ENCODE measurements at regions not wholly inside any gene's neighbourhood (a gene's known extent, or its start where the extent isn't known, plus 50 kb on each side); places are given as distances from the start of the nearest gene placed in this dataset.

DNA sequence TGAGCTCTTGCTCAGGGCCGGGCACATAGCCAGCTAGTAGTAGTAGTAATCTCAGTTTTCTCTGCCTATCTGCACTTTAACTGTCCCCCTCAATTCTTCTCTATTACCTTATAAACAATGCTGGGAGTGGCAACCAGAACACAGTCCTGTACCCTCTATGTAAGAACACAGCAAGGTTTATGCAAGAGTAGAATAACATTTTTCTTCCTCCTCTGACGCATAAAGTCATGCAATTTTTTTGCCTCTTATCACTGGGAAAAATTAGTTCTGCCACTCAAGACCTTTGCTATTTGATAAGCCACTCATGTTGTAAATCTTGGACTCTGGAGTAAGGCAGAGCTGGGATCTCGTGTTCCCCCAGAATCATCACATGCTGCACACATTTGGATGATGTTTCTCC, 200.7 kb upstream of the SOX11 start:
- DNase-seq (ENCODE audit: low spot score): no peak

DNA sequence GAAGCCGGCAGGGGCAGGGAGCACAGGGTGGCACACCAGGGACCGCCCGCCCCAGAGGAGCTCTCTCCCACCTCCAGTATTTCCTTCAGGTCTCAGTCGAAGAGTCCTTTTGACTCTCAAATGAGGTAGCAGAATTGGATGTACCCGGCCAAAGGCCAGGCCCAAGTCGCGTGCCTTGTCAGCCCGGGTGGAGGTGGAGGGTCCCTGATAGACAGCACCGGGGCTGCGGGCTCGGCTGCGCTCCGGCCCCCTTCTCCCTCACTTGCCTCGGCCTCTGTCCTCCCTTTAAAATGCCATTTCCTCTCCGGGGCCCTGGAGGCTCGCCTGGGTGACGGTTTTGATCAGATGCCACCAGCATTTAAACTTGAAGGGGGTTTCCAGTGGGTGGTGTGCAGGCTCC, 198.9 kb upstream of the SOX11 start:
- DNase-seq (ENCODE audit: low spot score): no peak

DNA sequence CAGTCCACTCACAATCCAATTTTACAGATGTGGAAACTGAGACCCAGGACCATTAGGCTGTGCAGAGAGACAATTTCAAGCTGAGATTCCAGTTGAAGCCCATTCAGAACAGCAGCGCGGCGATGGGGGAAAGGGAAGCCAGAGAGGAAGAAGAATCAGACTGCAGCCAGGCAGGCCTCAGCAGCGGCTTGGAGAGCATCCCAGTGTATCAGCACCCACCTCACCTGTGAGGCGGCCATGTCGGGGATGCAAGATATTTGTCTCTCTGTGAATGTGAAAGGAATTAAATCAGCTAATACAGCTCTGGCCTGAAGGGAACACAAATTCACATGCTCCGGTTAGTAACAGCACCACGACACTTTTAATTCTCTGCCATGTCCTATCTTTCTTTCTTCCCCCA, 198.0 kb upstream of the SOX11 start:
- DNase-seq (ENCODE audit: low spot score): no peak

DNA sequence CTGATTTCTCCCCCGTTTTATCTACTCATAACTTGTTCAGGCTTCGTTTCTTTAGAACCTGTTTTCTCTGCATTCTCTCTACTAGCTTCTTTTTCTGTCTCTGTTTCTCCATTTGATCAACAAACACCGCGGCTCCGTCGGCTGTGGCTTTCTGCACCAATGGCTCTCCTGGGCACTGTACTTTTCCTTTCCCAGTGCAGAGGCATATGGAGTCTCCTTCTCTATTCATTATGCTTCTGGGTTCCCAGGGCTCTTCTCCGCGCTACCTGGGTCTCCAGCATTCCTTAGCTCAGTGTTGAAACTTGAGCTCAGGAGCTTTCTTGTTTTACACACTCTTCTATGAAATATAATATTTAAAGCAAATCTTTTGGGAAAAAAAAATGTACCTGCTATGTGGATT, 196.6 kb upstream of the SOX11 start:
- DNase-seq (ENCODE audit: low spot score): no peak

DNA sequence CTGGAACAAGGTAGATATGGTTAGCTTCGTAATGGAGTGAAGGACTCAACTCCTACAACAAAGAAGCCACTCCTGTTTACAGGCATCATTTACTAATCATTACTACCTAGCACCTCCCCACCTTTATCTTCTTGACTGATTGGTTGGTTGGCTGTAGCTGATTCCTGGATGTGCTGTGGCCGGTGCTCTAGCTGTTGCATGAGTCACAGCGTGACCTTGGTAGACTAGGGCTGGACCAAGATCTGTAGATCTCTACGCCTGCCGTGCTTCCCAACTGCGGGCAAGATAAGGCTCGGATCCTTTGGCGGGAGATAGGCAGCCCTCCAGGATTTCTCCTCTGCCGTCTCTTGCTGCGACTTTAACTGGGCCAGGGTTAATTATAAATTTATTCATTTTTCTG, 194.3 kb upstream of the SOX11 start:
- no peak for DNase-seq (ENCODE audit: low spot score)

DNA sequence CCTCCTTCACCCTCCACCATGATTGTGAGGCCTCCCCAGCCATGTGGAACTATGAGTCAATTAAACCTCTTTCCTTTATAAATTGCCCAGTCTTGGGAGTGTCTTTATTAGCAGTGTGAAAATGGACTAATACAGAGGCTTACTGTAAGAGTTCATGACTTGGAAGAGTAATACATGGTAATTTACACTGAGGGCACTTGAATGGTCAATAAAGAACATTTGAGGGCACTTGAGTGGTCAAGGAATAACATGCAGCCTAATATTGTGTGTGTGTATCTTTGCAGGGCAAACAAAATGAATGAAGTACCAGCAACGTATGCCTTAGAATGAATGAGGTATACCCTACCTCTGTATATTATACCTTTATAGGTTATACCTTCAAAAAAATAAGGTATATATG, 190.4 kb upstream of the SOX11 start:
- DNase-seq (ENCODE audit: low spot score): no peak

DNA sequence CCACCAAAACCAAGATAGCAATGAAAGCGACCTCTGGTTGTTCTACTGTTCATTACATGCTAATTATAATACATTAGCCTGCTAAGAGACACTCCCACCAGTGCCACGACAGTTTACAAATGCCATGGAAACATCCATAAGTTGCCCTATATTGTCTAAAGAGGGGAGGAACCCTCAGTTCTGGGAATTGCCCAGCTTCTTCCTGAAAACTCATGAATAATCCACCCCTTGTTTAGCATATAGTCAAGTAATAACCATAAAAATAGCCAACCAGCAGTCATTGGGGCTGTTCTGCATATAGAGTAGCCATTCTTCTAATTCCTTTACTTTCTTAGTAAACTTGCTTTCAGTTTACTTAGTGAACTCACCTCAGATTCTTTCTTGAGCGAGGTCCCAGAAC, 189.8 kb upstream of the SOX11 start:
- no peak for DNase-seq (ENCODE audit: low spot score)

DNA sequence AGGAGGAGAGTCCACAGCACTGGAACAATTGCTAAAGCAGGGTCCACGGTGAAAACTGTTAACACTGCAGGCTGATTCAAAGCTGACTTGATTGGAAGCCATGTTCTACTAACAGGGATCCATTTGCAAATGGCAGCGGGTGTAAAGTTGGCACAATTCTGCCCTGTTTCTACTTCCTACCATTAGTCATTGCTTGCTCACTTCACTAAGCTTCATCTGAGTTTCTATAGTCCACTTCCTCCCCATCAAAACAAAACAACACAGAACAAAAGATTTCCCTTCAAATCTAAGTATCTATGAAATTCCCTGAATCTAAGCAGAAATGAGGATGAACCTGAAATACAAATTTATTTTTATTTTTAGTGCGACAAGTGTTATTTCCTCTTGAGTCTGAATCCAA, 187.4 kb upstream of the SOX11 start:
- DNase-seq (ENCODE audit: low spot score): no peak

DNA sequence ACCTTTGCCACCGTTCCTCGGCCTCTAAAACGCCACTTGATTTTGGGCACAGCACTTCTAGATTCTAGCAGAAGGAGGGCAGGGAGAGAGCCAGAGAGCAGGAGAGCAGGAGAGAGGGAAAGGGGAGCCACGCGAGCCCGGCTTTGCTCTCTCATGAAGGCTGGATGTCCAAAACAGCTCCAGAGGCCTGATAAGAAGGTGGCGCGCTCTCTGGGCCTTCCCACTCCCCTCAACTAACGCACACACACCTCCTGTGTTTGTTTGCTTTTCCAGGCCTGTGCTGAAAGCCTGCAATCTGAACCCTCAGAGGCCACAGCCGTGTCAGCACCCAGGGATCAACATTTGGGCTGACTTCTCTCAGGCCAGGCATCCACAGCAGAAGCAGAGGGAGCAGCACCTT, 184.8 kb upstream of the SOX11 start:
- DNase-seq (ENCODE audit: low spot score): no peak

DNA sequence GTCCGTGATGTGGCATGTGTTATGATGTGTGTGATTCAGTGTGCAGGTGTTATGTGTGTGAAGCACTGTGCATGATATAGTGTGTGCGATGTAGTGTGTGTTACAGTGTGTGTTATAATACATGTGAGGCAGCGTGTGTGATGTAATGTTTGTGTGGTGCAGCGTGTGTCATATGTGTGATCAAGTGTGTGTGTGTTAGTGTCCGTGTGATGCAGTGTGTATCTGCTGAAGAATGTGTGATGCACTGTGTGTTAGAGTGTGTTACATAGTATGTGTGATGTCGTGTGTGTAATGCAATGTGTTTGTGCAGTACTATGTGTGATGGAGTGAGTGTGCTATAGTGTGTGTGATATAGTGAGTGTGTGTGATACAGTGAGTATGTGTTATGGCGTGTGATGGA, 182.8 kb upstream of the SOX11 start:
- no peak for DNase-seq (ENCODE audit: low spot score)

DNA sequence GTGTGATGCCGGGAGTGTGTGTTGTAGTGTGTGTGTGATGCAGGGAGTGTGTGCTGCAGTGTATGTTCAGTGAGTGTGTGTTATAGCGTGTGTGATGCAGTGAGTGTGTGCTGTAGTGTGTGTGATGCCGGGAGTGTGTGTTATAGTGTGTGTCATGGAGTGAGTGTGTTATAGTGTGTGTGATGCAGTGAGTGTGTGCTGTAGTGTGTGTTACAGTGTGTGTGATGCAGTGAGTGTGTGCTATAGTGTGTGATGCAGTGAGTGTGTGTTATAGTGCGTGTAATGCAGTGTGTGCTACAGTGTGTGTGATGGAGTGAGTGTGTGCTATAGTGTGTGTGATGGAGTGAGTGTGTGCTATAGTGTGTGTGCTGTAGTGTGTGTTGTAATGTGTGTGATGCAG, 182.1 kb upstream of the SOX11 start:
- DNase-seq (ENCODE audit: low spot score): no peak

DNA sequence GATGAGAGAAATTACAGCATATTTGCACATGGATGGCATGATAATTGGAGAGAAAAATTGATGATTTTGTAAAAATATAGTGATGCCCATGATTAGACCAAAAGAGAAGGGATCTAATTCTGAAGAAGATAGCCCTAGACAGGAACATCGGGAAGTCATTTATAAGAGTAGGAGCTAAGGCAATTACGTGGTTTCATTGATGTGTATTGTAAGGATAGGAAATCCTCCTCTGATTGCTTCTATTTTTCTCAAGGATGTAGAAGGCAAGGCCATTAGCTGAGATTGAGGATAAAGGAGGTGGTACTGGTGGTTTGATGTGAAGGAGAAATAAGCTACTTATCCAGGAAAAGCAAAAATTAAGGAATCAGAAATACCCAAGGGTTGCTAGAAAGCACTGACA, 176.5 kb upstream of the SOX11 start:
- no peak for DNase-seq (ENCODE audit: low spot score)

DNA sequence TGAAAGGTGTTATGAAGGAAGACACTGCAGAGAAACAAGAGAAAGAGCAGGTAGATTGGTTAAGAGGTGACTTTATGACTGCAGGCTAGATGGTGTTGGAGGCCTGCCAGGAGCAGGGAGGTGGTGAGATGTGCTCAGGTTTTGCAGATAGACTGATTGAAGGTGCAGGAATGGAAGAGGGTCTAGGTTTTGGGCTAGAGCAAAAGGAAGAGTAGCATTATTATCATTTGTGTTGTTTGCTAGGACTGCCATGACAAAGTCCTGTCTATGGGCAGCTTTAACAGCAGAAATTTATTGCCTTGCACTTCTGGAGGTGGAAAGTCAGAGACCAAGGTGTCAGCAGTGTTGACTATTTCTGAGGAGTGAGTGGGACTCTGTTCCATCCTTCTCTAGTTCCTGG, 172.9 kb upstream of the SOX11 start:
- DNase-seq (ENCODE audit: low spot score): no peak

DNA sequence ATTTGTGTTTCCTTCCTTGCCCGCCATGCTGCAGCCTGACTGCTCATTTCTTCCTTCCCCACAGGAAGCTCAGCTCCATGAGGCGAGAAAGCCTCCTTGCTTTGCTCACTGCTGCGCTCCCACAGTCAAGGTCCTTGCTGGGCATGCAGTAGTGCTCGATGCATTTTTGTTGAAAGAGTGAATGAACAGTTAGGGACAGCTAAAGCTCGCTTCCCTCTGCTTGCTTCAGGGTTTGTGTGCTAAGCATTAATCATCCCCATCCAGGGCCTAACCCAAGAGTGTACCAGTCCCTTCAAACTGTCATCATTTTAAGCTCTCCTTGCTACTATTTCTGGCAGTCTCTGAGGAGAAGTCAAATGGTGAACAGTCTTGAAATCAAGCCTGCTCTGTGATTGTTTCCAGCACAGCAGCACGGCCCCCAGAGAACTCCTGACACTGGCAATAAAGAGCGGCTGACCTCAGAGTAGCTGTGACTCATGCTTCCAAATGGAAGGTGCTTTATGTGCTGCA, 171.7 kb upstream of the SOX11 start:
- DNase-seq (ENCODE audit: low spot score): no peak

DNA sequence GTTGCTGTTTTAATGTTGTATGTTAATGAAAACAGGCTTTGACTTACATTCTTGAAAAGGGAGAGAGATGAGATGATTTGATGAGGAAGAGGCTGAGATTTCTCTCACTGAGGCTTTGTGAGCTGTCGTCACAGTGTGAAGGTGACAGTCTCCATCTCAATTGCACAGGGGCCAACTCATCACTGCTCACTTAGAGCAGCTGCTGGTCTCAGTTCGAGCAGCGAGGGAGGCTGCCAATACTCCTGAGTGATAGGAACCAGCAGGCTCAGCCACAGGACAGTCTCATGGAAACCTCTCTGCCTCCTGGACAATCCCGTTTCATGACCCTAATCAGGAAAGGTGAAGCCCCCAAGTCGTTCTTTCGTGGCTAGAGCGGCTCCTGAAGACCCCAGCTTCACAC, 170.7 kb upstream of the SOX11 start:
- no peak for DNase-seq (ENCODE audit: low spot score)

DNA sequence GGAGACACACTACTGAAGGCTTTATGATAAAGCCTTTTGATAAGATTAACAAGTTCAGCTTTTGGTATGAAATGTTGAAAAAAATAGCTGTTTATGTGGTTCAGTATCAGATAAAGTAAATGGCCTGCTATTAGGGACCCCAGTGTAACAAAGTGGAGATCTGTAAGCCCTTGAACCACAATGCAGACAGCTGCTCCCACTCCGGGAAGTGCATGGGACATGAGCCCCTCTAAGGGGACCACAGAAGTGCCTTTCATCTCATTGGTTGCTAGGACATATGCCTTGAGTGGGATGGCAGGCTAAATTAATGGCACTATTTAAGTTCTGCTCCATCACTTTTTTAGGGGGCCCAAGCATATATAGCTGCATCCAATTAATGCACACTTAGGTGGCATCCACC, 167.6 kb upstream of the SOX11 start:
- DNase-seq (ENCODE audit: low spot score): no peak

DNA sequence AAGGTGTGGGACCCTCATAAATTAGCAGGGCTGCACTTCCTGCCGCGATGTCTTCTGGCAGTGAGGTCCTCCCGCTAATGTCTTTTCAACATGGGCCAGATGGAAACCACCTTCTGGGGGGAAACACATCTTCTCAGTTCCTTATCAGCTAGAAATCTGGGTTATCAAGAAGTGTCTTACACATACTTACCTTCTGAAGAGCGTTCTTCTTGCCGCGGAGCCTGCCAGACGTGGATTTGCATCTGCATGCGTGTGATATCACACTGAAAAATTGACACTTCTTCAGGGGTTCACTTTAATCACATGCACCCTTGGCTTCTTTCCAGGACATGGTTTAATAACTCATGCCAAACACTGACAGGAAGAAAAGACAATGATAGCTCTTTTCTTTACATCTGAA, 163.5 kb upstream of the SOX11 start:
- no peak for DNase-seq (ENCODE audit: low spot score)

DNA sequence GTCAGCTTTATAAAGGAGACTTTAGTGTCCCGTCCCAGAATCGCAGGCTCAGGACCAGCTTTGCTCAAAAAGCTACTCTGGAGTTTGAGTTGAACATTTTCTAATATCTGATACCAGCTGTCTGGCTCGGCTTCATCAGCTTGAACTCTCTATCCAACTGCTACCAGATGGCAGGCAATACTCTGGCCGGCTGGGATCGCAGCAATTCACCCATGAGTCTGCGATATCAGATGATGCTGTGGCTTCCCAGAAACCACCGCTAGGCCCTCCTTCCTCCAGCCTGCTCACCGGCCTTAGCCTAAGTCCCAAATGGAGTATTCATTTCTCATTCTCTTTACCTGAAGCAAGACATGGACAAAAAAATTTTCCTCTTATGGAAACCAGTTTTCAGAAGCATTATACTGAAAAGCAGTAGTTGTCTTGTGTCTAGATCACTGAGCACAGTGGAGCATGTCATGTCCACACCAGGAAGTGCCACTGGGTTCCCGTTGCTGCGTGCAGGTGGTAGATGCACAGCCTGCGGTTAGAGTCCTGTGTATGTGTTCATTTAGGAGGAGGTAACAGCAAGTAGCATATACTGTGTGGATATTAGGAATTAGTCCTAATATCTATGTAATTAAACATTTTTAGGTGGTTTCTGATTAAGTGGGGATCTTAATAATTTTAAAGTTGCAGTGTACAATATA, 162.0 kb upstream of the SOX11 start:
- DNase-seq (ENCODE audit: low spot score): no peak

DNA sequence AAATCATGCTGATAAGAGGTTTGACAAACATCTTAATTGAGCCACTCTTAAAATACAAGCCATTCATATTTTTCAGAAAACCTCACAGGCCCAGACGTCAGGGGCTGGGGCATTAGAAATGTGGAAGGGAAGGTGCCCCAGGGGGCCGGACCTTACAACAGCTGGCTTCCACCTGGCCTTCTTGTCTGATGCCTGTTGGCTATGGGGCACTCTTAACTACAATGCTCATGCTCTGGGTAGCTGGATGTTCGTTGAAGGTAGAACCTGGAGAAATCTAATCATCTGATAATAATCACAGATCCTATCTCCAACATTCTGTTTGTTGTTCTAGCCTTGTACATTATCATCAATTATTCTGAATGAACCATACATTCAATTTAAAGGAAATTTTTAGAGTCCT, 156.9 kb upstream of the SOX11 start:
- DNase-seq (ENCODE audit: low spot score): no peak

DNA sequence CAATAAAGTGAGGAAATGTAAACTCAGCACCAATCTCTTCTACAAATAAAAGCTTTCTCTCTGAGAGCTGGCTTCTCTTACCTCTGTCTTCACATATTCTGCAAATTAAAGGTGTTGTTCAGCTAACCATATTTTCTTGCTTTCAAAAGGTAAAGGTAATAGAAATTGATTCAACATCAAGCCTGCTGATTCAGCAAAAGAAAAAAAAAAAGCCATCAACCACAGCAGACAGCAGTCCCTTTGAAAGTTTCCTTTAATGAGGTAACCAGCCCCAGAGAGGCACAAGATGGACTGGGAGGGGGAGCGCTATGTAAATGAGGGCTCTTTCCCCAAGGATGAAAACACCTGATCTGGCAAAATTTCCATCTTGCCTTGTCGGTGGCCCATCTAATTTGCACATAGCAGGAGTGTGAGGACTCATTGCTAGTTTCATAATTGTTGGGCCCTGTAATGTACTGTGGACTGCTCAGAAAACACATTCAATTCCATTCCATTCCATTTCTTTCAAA, 154.9 kb upstream of the SOX11 start:
- no peak for DNase-seq (ENCODE audit: low spot score)

DNA sequence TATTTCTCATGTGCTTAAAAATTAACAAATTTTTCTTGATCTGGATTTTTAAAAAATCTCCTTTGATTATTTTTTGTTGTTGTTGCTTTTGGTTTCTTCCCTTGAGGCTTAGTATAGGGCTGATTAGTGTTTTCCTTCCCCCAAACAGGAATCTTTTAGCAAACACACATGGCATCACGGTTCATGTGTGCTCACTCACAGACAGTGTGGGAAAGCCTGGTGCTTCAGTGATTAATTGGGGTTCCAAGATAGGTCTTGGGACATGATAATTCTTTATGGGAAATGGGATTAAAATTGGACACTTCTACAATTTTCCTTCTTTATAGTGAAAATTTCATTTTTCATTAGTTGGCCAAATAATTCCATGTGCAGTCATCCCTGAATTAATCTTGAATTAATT, 153.9 kb upstream of the SOX11 start:
- no peak for DNase-seq (ENCODE audit: low spot score)

DNA sequence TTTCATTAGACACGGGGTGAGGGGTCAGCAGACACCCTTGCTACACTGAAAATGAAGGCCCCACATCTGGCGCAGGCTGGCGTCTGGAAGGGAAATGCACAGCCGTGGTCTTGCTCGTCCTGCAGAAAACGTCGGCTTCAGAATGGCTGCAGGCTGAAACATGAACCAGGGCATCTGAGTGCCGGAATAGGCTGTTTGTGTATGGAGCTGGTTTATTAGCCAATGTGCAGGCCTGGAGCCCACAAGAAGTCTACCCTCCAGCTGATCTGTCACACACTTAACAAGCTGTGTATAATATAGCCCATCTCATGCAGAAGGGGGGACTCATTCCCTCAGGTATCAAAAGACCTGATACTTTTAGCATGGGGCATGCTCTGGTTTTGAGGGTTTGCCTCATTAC, 153.4 kb upstream of the SOX11 start:
- no peak for DNase-seq (ENCODE audit: low spot score)

DNA sequence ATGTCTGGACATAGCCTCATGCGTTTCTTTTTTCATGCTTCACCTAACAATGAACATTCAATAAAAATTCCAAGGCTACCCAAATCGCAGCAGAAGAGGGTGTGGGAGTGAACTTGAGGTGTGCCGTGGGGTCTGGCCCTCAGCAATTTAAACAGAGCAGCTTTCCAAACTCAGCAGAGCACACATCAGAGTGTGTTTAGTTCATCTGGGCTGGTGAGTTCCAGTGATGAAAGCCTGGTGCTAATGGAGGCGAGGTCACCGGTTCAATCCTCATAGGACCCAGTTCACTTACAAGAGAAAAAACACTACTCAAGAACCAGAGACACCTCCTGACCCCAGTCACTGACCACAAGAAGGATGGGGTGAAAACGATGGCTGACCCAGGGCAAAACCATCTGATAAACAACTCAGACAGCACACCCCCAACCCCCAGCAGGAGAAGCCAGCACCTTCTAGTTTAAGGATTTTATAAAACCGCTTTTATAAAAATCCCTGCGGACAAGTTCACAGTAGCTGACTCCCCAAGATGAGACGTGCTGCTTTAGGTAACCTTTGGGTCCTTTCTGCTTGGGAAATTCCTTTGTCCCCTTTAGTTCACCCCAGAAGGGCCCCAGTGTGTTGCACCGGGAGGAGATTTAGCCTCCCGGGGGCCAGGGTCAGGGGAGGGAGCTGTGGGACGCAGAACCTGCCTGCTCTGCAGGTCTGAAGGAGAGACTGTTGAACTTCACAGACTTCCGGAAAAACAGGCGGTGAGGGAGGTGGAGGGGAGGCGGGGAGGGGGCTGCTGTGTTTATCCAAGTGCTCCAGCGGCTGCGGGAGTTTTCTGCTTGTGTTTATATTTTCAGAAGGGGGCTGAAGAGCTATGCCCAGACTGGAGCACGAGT, 152.7 kb upstream of the SOX11 start:
- DNase-seq (ENCODE audit: low spot score): no peak

Measured in HuH-7.5 (cell line).